ENCODE measurements at regions not wholly inside any gene's neighbourhood (a gene's known extent, or its start where the extent isn't known, plus 50 kb on each side); places are given as distances from the start of the nearest gene placed in this dataset.
"Not testable (repeated sequence)": the region's sequence is repeated elsewhere in the genome, so short reads cannot be mapped to it uniquely, and the experiment has no call there.

GRCh38 chr1:14273811-14274210 lies 324.7 kb upstream of the KAZN start:
- Mint-ChIP-seq H3K27ac (no peak overlapping the region), H3K9me3 (no peaks in the 10 kb centered on the region), H3K27me3 (ENCODE audit: low read depth) (peaks cover 7% of the 10 kb centered on the region), H3K36me3 (ENCODE audit: low read depth) (no peaks in the 10 kb centered on the region), H3K4me1 (no peaks in the 10 kb centered on the region), H3K4me3 (no peak overlapping the region)
- TF ChIP-seq CTCF (IDR thresholded peaks at IDR 0.05; ENCODE audit: unreplicated experiment in 3 of 3): no peak

DNA sequence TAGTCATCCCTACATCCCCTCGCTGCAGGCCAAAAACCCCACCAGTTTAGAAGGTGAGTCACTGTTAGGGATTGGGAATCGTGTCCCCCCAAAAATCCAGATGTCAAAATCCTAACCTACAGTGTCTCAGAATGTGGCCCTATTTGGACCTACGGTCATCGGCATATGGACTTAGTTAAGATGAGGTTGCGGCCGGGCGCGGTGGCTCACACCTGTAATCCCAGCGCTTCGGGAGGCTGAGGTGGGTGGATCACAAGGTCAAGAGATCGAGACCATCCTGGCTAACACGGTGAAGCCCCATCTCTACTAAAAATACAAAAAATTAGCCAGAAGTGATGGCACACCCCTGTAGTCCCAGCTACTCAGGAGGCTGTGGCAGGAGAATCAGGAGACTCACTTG lies 318.6 kb upstream of the KAZN start:
- H3K27ac Mint-ChIP-seq; H3K36me3 Mint-ChIP-seq (ENCODE audit: low read depth); H3K4me1 Mint-ChIP-seq; H3K27me3 Mint-ChIP-seq (ENCODE audit: low read depth); H3K4me3 Mint-ChIP-seq; H3K9me3 Mint-ChIP-seq: not testable (repeated sequence)

DNA sequence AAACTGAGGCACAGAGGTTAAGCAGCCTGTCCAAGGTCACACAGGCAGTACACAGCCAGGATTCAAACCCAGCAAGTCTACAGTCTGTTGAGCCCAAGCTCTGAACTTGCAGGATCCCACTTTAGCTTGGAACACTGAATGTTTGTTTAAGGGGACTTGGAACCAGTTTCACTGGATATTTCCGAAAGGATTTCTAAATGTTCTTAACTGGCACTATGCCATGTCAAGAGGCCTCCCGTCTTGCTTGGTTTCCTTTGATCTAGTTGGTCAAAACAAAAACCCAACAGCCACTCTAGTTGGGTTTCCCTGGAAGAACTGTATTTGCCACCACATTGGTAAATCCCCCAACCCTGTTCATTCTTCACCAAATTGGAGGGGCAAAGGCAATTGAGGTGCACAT lies 317.6 kb upstream of the KAZN start:
- TF ChIP-seq CTCF (IDR thresholded peaks at IDR 0.05; ENCODE audit: unreplicated experiment in 3 of 3): no peak

DNA sequence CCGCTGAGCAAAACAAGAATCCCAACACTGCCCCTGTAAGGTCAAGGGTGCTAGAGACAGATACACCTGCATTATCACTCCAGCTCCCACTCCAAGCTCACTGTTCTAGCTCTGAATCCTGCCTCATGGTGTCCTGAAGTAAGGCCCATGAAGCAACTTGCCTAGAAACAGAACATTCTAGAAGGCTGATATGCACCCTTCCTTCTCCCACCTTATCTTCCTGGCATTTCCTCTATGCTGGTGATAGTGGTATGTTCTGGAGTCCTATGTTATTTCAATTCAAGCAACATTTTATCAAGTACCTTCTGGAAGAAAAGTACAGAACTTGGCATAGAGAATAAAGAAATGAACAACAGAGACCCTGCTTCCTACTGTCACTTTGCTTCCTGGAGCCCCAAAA lies 317.1 kb upstream of the KAZN start:
- peaks cover 7% of the 10 kb centered on the region for H3K27me3 Mint-ChIP-seq (ENCODE audit: low read depth)
- TF ChIP-seq CTCF (IDR thresholded peaks at IDR 0.05; ENCODE audit: unreplicated experiment in 3 of 3): no peak

More for the DNA sequence above, 317.6 kb upstream of the KAZN start:
- H3K9me3 Mint-ChIP-seq: no peaks in the 10 kb centered on the region
- no peak overlapping the region for H3K4me3 Mint-ChIP-seq
- no peak overlapping the region for H3K27ac Mint-ChIP-seq
- H3K27me3 Mint-ChIP-seq (ENCODE audit: low read depth): peaks cover 7% of the 10 kb centered on the region
- H3K4me1 Mint-ChIP-seq: peaks cover 5% of the 10 kb centered on the region
- H3K36me3 Mint-ChIP-seq (ENCODE audit: low read depth): no peaks in the 10 kb centered on the region

DNA sequence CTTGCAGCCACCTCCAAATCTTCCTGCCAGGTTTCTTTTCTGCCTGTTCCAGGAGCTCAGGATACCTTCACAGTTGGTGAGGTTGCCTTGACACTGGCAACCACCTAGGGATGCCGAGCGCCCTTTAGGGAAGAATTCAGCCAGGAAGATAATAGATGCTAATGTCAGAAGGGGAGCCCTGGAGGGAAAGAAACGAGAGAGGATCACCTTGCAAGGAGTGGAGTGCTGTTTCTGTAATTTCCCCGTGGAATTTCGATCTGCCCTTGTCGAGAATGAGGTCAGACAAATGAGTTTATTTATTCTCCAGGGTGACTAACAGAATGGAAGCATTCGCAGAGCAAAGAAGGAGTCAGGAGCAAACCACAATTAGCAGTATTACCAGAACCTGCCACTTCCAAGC lies 315.8 kb upstream of the KAZN start:
- peak overlapping the region in 1 of 3 experiments; percentile 4 for H3K27ac Mint-ChIP-seq
- peaks cover 5% of the 10 kb centered on the region for H3K4me1 Mint-ChIP-seq

More for the DNA sequence above, 317.1 kb upstream of the KAZN start:
- H3K4me1 Mint-ChIP-seq: peaks cover 5% of the 10 kb centered on the region
- no peak overlapping the region for H3K4me3 Mint-ChIP-seq
- no peaks in the 10 kb centered on the region for H3K36me3 Mint-ChIP-seq (ENCODE audit: low read depth)
- H3K9me3 Mint-ChIP-seq: no peaks in the 10 kb centered on the region
- no peak overlapping the region for H3K27ac Mint-ChIP-seq

GRCh38 chr1:14285238-14285637 lies 313.2 kb upstream of the KAZN start:
- Mint-ChIP-seq H3K27me3 (ENCODE audit: low read depth) (peaks cover 8% of the 10 kb centered on the region), H3K9me3 (no peaks in the 10 kb centered on the region), H3K4me1 (peaks cover 5% of the 10 kb centered on the region), H3K27ac (no peak overlapping the region), H3K4me3 (no peak overlapping the region), H3K36me3 (ENCODE audit: low read depth) (peaks cover 1% of the 10 kb centered on the region)
- no peak for TF ChIP-seq CTCF (IDR thresholded peaks at IDR 0.05; ENCODE audit: unreplicated experiment in 3 of 3)

More for the DNA sequence above, 315.8 kb upstream of the KAZN start:
- no peak for TF ChIP-seq CTCF (IDR thresholded peaks at IDR 0.05; ENCODE audit: unreplicated experiment in 3 of 3)
- peaks cover 7% of the 10 kb centered on the region for H3K27me3 Mint-ChIP-seq (ENCODE audit: low read depth)
- no peaks in the 10 kb centered on the region for H3K36me3 Mint-ChIP-seq (ENCODE audit: low read depth)
- no peaks in the 10 kb centered on the region for H3K9me3 Mint-ChIP-seq
- H3K4me3 Mint-ChIP-seq: no peak overlapping the region

DNA sequence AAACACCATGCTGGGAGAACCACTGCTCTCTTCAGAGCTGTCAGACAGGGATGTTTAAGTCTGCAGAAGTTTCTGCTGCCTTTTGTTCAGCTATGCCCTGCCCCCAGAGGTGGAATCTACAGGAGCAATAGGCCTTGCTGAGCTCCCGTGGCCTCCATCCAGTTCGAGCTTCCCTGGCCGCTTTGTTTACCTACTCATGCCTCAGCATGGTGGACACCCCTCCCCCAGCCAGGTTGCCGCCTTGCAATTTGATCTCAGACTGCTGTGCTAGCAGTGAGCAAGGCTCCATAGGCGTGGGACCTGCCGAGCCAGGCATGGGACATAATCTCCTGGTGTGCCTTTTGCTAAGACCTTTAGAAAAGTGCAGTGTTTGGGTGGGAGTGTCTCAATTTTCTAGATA lies 307.3 kb upstream of the KAZN start:
- H3K27me3 Mint-ChIP-seq (ENCODE audit: low read depth): peaks cover 15% of the 10 kb centered on the region

More for the DNA sequence above, 307.3 kb upstream of the KAZN start:
- H3K4me1 Mint-ChIP-seq; H3K27ac Mint-ChIP-seq; H3K36me3 Mint-ChIP-seq (ENCODE audit: low read depth); H3K4me3 Mint-ChIP-seq; H3K9me3 Mint-ChIP-seq: not testable (repeated sequence)
